Stimulated activated naive CD4-positive, alpha-beta T cell treated with Interleukin-2 at 50 U/mL for 16 hours (primary cell): ENCODE measurements at regions not wholly inside any gene's neighbourhood (a gene's known extent, or its start where the extent isn't known, plus 50 kb on each side); places are given as distances from the start of the nearest gene placed in this dataset.

Experiments used
- DNase-seq: peaks from one replicate; lab custom pipeline; 2025; lab: John Stamatoyannopoulos, UW

- DNase-seq, result no peak
These were observed 77.6 kb upstream of the ZNF516 start for GRCh38 chr18:76572518-76573247.

GRCh38 chr18:76571689-76572088 is 76.6 kb upstream of the ZNF516 start:
- no peak for DNase-seq

- no peak for DNase-seq
These were observed 75.8 kb upstream of the ZNF516 start for GRCh38 chr18:76570856-76571255.

- DNase-seq, result no peak
These were observed 74.8 kb upstream of the ZNF516 start for GRCh38 chr18:76569644-76570419.

GRCh38 chr18:76568731-76569130 is 73.7 kb upstream of the ZNF516 start:
- DNase-seq, result no peak

GRCh38 chr18:76567835-76568445 is 72.9 kb upstream of the ZNF516 start:
- no peak for DNase-seq

GRCh38 chr18:76566987-76567386 is 71.9 kb upstream of the ZNF516 start:
- no peak for DNase-seq

- no peak for DNase-seq
These were observed 70.5 kb upstream of the ZNF516 start for GRCh38 chr18:76565238-76566173.

GRCh38 chr18:76564655-76565237 is 69.7 kb upstream of the ZNF516 start:
- DNase-seq, result no peak

- no peak for DNase-seq
These were observed 69.1 kb upstream of the ZNF516 start for GRCh38 chr18:76564117-76564516.

- DNase-seq, result no peak
These were observed 67.5 kb upstream of the ZNF516 start for GRCh38 chr18:76562286-76563122.

- DNase-seq, result no peak
These were observed 64.0 kb upstream of the ZNF516 start for GRCh38 chr18:76558881-76559667.

GRCh38 chr18:76557026-76557575 is 62.1 kb upstream of the ZNF516 start:
- no peak for DNase-seq

GRCh38 chr18:76554547-76555222 is 59.6 kb upstream of the ZNF516 start:
- no peak for DNase-seq

GRCh38 chr18:76553715-76554546 is 58.9 kb upstream of the ZNF516 start:
- no peak for DNase-seq

- no peak for DNase-seq
These were observed 53.5 kb upstream of the ZNF516 start for GRCh38 chr18:76548541-76548940.

GRCh38 chr18:76547296-76547695 is 52.3 kb upstream of the ZNF516 start:
- no peak for DNase-seq

- no peak for DNase-seq
These were observed 51.4 kb upstream of the ZNF516 start for GRCh38 chr18:76546436-76546835.
